GM20000 (cell line): ENCODE measurements at regions not wholly inside any gene's neighbourhood (a gene's known extent, or its start where the extent isn't known, plus 50 kb on each side); places are given as distances from the start of the nearest gene placed in this dataset.

ENCODE experiments used
- DNase-seq: peaks from one replicate; pipeline ENCODE4 v3.0.0; 2012; ENCODE audit warnings: low spot score
- CTCF ChIP-seq: IDR thresholded peaks from 2 replicates; pipeline ENCODE4 v1.5.1; 2012; ENCODE audit warnings: mild to moderate bottlenecking, control low read depth; ENCODE audit errors: extremely low read depth, missing control alignments

DNA sequence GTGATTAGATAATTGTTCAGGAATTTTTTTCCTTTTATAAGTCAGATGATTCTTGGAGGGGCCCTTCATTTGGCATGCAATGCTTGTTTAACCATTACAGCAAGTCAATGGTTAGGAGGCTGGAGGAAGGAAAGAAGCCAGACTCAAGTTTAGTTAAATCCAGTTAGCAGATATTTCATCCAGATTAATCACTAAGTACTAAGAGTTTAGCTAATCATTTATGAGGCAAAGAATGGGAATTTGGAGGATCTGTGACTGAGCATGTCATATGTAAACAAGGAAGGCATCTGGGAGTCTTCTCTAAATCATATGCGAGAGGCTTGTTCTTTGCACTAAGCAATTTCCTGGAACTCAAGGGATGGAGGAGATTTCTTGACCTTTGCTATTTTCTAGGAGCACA lies 145.3 kb upstream of the SGCD start:
- DNase-seq, result no peak
- no peak for TF ChIP-seq CTCF

- no peak for DNase-seq
These were observed 144.6 kb upstream of the SGCD start for GRCh38 chr5:156182174-156182967.

DNA sequence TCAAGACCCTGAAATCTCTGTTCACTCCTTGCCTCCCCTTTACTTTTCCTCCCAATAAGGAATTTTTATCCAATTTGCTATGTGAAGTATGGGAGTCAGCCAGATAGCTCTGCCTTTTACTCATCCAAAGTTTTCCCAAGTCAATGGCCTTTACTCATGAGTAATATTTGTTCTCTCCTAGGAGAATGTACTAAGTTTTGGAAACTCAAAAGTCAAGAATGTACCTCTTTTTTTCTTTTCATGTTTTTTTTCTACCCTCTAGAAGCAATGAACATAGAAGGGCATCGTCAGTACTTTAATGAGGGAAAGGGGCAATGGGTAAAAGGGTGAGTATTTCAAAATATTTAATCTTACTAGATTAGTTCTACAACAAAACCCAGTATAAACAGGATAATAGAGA lies 140.2 kb upstream of the SGCD start:
- no peak for TF ChIP-seq CTCF
- DNase-seq, result no peak

More at GRCh38 chr5:156182174-156182967, 144.6 kb upstream of the SGCD start:
- no peak for TF ChIP-seq CTCF

- DNase-seq, result no peak
- TF ChIP-seq CTCF, result no peak
These were observed 138.9 kb upstream of the SGCD start for GRCh38 chr5:156188016-156188415.

DNA sequence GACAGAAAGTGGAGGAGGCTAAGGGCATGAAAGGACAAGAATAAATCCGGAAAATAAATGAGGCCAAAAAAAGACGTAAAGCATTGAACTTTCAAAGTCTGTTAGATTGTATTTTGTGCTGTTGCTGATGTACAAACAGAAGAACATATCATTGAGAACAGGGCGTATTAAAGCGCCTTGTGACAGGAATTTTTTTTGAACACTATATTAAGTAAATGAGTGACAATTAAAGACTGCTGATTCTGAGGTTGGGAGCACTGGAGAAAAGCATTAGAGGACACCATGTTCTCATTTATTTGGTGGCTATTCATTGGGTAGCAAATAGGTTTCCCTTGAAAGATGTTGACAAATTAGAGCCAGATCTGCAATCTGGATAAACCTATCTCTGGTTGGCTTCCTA lies 137.3 kb upstream of the SGCD start:
- TF ChIP-seq CTCF, result no peak

DNA sequence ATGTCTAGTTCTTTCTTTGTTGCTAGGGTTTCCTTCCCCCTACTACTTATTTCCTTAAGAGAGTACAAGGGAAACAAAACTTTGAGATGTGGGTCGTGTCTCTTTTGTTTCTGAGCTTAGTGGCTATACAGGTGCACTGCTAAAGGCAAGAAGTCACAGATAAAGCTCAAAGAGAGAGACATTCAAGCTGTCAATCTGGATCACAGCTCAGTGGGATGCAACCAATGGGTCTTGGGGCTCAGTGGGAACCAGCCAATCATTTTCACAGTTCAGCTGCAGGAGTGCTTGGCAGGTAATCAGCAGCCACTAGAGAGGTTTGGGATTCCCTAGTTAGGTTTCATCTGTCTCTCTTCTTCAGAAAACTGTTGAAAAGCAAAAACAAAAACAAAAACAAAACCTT lies 135.4 kb upstream of the SGCD start:
- no peak for DNase-seq
- TF ChIP-seq CTCF, result no peak

More for the DNA sequence above, 137.3 kb upstream of the SGCD start:
- no peak for DNase-seq

DNA sequence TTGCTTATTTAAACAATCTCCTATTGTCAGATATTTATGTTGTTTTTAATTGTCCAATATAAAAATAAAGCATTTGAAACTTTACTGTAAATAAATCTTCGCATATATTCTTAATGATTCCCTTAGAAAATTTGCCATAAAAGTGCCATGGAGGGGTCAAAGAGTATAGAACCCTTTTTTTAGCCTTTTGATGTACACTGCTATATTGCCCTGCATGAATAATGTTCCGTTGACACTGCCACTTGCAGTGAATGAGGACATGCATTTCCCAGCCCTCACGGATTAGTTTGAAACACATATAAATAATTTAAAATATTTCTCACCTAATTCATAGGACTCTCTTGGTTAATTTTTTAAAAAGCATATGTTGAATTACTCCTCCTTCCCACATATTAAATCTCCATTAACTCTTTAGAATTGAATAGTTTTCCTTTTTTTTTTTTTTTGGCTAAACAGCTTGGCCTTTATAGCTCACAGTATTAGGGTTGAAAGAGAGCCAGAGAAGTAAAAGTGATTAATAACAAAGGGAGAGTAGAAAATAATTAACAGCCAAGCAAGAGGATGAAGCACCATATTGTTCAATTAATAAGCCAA lies 129.8 kb upstream of the SGCD start:
- DNase-seq, result no peak
- TF ChIP-seq CTCF, result no peak
